Vagina (tissue), 2 donors: ENCODE measurements at regions not wholly inside any gene's neighbourhood (a gene's known extent, or its start where the extent isn't known, plus 50 kb on each side); places are given as distances from the start of the nearest gene placed in this dataset.

Experiments used
- POLR2AphosphoS5 ChIP-seq, 2 donors: sonication (generic); formaldehyde crosslinking; IDR thresholded peaks; one replicate each; pipeline ENCODE4 v1.9.0; 2017; ENCODE audit warnings: antibody characterized with exemption in 2 of 2, mild to moderate bottlenecking in 2 of 2, low read depth in 1 of 2; ENCODE audit not compliant: insufficient read depth in 1 of 2
- TF ChIP-seq, protein P1 (sequence below), 3 experiments: fragments of 450-650 bp in 2 of 3; fragments of 200-600 bp in 1 of 3; sonication (generic) in 1 of 3; IDR thresholded peaks; one replicate each; pipeline ENCODE4 v1.5.1; 2017 to 2019; ENCODE audit warnings: antibody characterized with exemption in 3 of 3, mild to moderate bottlenecking in 2 of 3, moderate library complexity in 2 of 3

DNA sequence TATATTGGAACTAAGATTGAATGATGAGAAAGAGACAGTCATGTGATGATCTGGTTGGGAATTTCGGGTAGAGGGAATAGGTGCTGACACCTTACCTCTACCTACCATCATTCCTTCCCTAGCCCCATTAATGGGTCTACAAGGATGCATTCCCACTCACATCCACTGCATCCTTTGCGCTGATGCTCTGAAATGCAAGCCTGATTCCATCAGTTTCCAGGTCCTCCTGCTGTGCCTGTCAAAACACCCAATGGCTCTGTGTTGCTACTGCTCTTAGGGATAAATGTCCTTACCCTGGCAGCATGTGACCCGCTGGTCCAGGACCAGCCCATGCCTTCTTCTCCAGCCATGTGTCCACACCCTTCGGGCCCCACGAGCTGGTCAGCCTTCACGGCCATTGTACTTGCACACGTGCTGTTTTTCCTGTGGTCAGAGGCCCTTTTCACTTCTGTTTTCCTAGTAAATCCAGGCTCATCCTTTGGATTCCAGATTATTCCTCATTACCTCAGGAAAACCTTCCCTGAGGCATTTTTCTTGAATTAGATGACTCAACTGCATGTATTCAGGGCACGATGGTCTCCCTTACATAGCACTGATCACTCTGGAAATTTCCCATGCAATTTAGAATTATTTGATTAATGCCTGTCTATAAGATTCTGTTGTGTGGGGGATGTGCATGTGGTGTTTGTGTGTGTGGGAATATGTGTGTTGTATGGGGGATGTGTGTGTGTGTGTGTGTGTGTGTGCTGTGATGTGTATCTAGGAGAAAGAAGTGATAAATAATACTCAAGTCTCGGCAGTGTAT lies 185.0 kb downstream of the DIRAS2 start:
- TF ChIP-seq POLR2AphosphoS5 (IDR thresholded peaks at IDR 0.05; ENCODE audit: insufficient read depth in 1 of 2, low read depth in 1 of 2) = no peak
- TF ChIP-seq, protein P1, sequence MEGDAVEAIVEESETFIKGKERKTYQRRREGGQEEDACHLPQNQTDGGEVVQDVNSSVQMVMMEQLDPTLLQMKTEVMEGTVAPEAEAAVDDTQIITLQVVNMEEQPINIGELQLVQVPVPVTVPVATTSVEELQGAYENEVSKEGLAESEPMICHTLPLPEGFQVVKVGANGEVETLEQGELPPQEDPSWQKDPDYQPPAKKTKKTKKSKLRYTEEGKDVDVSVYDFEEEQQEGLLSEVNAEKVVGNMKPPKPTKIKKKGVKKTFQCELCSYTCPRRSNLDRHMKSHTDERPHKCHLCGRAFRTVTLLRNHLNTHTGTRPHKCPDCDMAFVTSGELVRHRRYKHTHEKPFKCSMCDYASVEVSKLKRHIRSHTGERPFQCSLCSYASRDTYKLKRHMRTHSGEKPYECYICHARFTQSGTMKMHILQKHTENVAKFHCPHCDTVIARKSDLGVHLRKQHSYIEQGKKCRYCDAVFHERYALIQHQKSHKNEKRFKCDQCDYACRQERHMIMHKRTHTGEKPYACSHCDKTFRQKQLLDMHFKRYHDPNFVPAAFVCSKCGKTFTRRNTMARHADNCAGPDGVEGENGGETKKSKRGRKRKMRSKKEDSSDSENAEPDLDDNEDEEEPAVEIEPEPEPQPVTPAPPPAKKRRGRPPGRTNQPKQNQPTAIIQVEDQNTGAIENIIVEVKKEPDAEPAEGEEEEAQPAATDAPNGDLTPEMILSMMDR (IDR thresholded peaks at IDR 0.05) = no peak
